OCI-LY3 (cell line): ENCODE measurements at regions not wholly inside any gene's neighbourhood (a gene's known extent, or its start where the extent isn't known, plus 50 kb on each side); places are given as distances from the start of the nearest gene placed in this dataset.

ENCODE experiments used
- H2AFZ ChIP-seq: fragments of 200-600, 300-600 bp; shearing (Covaris generic); 2 replicates; pipeline ENCODE4 v1.6.0; 2014; ENCODE audit warnings: antibody characterized with exemption, low read depth, low read length
- H3K27ac ChIP-seq: fragments of 200-600, 300-600 bp; sonication (generic); 2 replicates; pipeline ENCODE4 v1.5.1; 2014; ENCODE audit warnings: mild to moderate bottlenecking, low read length, moderate library complexity, mixed read lengths
- H3K27me3 ChIP-seq: fragments of 200-600, 300-600 bp; sonication (generic); 2 replicates; pipeline ENCODE4 v1.6.1; 2014; ENCODE audit warnings: low read depth, low read length, mixed read lengths
- H3K36me3 ChIP-seq: fragments of 200-600, 300-600 bp; sonication (generic); replicated peaks from 2 replicates; pipeline ENCODE3; 2014; ENCODE audit warnings: low read depth, low read length, mixed read lengths
- H3K4me1 ChIP-seq: fragments of 300-600, 200-600 bp; sonication (generic); 2 replicates; pipeline ENCODE4 v1.6.1; 2014; ENCODE audit warnings: low read length, mixed read lengths
- H3K4me2 ChIP-seq: fragments of 200-600, 300-600 bp; sonication (generic); 2 replicates; pipeline ENCODE4 v1.6.1; 2014; ENCODE audit warnings: low read length, mixed read lengths
- H3K4me3 ChIP-seq: fragments of 300-600, 200-600 bp; sonication (generic); 2 replicates; pipeline ENCODE4 v1.5.1; 2014; ENCODE audit warnings: antibody characterized with exemption, mild to moderate bottlenecking, low read length, moderate library complexity
- H3K79me2 ChIP-seq: fragments of 300-600, 200-600 bp; shearing (Covaris generic); 2 replicates; pipeline ENCODE4 v1.6.1; 2014; ENCODE audit warnings: mild to moderate bottlenecking, low read length, mixed read lengths
- H3K9ac ChIP-seq: fragments of 300-600, 200-600 bp; shearing (Covaris generic); 2 replicates; pipeline ENCODE4 v1.6.0; 2014; ENCODE audit warnings: mild to moderate bottlenecking, low read length, moderate library complexity
- H3K9me3 ChIP-seq: fragments of 200-600, 300-600 bp; shearing (Covaris generic); 2 replicates; pipeline ENCODE4 v1.6.1; 2014; ENCODE audit warnings: low read length, mixed read lengths; ENCODE audit not compliant: insufficient read depth
- H4K20me1 ChIP-seq: fragments of 200-600, 300-600 bp; sonication (generic); 2 replicates; pipeline ENCODE4 v1.6.1; 2016; ENCODE audit warnings: low read length, mixed read lengths; ENCODE audit not compliant: insufficient read depth
- CTCF ChIP-seq: fragments of 200-600, 300-600 bp; sonication (generic); IDR thresholded peaks from 2 replicates; pipeline ENCODE4 v1.5.1; 2014; ENCODE audit warnings: antibody characterized with exemption, low read length, low read depth
- EZH2phosphoT487 ChIP-seq: fragments of 200-600 bp; shearing (Covaris generic); IDR thresholded peaks from 2 replicates; pipeline ENCODE4 v1.6.1; 2018; ENCODE audit warnings: antibody characterized with exemption, mixed run types, low read depth

- Histone ChIP-seq H3K4me2 (no peak overlapping the region), H3K27ac (no peak overlapping the region), H3K4me3 (no peak overlapping the region), H3K9ac (no peak overlapping the region), H4K20me1 (no peaks in the 10 kb centered on the region), H3K27me3 (no peaks in the 10 kb centered on the region), H3K9me3 (no peaks in the 10 kb centered on the region), H3K4me1 (peaks cover 13% of the 10 kb centered on the region), H3K36me3 (no peaks in the 10 kb centered on the region), H2AFZ (no peak overlapping the region), H3K79me2 (no peaks in the 10 kb centered on the region)
- TF ChIP-seq EZH2phosphoT487: no peak
- no peak for TF ChIP-seq CTCF
Measured at GRCh38 chr13:81671064-81671463, 1330.1 kb upstream of the SPRY2 start.

- Histone ChIP-seq H3K4me1 (peaks cover 13% of the 10 kb centered on the region), H3K27me3 (no peaks in the 10 kb centered on the region), H3K27ac (no peak overlapping the region), H3K79me2 (no peaks in the 10 kb centered on the region), H3K9ac (no peak overlapping the region), H3K4me3 (no peak overlapping the region), H4K20me1 (no peaks in the 10 kb centered on the region), H2AFZ (no peak overlapping the region), H3K36me3 (no peaks in the 10 kb centered on the region), H3K4me2 (no peak overlapping the region), H3K9me3 (no peaks in the 10 kb centered on the region)
- no peak for TF ChIP-seq EZH2phosphoT487
- no peak for TF ChIP-seq CTCF
Measured at GRCh38 chr13:81670048-81670447, 1329.1 kb upstream of the SPRY2 start.

- H2AFZ ChIP-seq: no peak overlapping the region
- no peaks in the 10 kb centered on the region for H3K9me3 ChIP-seq
- TF ChIP-seq EZH2phosphoT487 (no peak), CTCF (no peak)
- no peaks in the 10 kb centered on the region for H3K79me2 ChIP-seq
- H4K20me1 ChIP-seq: no peaks in the 10 kb centered on the region
- H3K4me1 ChIP-seq: peaks cover 13% of the 10 kb centered on the region
- H3K9ac ChIP-seq: no peak overlapping the region
- no peak overlapping the region for H3K27ac ChIP-seq
- H3K4me2 ChIP-seq: no peak overlapping the region
- H3K27me3 ChIP-seq: no peaks in the 10 kb centered on the region
- no peak overlapping the region for H3K4me3 ChIP-seq
- no peaks in the 10 kb centered on the region for H3K36me3 ChIP-seq
Measured at GRCh38 chr13:81664872-81665271, 1323.9 kb upstream of the SPRY2 start.

- no peak overlapping the region for H3K4me2 ChIP-seq
Measured at GRCh38 chr13:81659984-81660383, 1319.1 kb upstream of the SPRY2 start.

More at GRCh38 chr13:81659984-81660383, 1319.1 kb upstream of the SPRY2 start:
- Histone ChIP-seq H3K27me3 (no peaks in the 10 kb centered on the region), H3K9me3 (0 out of 2 replicates have a peak, but pooled peaks cover 3% of the 10 kb centered on the region), H3K27ac (no peak overlapping the region), H4K20me1 (no peaks in the 10 kb centered on the region), H2AFZ (no peak overlapping the region), H3K36me3 (no peaks in the 10 kb centered on the region), H3K9ac (no peak overlapping the region), H3K4me1 (peaks cover 6% of the 10 kb centered on the region; the same call in 1 of the 2 replicates), H3K79me2 (no peaks in the 10 kb centered on the region), H3K4me3 (no peak overlapping the region)
- no peak for TF ChIP-seq CTCF
- TF ChIP-seq EZH2phosphoT487: no peak
